Upper lobe of right lung (tissue), 1 donor: ENCODE measurements at regions not wholly inside any gene's neighbourhood (a gene's known extent, or its start where the extent isn't known, plus 50 kb on each side); places are given as distances from the start of the nearest gene placed in this dataset.
A peak's percentile ranks its signal among the peaks of the same experiment; 100 is the strongest.

Experiments
- ATAC-seq: fragments of 200-7000 bp; cut with Tn5 transposase; one replicate; pipeline ENCODE4 v1.9.1; 2020; ENCODE audit warnings: mild to moderate bottlenecking, moderate library complexity
- DNase-seq: peaks from one replicate; pipeline ENCODE4 v3.0.0-alpha.2; 2020
- H3K27ac ChIP-seq: fragments of 200-600 bp; one replicate; pipeline ENCODE4 v1.8.0; 2022
- H3K27me3 ChIP-seq: fragments of 200-600 bp; one replicate; pipeline ENCODE4 v1.8.0; 2022; ENCODE audit warnings: mild to moderate bottlenecking
- H3K36me3 ChIP-seq: fragments of 200-600 bp; one replicate; pipeline ENCODE4 v1.8.0; 2022
- H3K4me1 ChIP-seq: fragments of 200-600 bp; one replicate; pipeline ENCODE4 v1.8.0; 2022
- H3K4me3 ChIP-seq: fragments of 200-600 bp; one replicate; pipeline ENCODE4 v1.8.0; 2022; ENCODE audit warnings: mild to moderate bottlenecking
- H3K9me3 ChIP-seq: fragments of 200-600 bp; one replicate; pipeline ENCODE4 v1.8.0; 2022
- CTCF ChIP-seq: fragments of 200-600 bp; IDR thresholded peaks from one replicate; pipeline ENCODE4 v1.8.0; 2022; ENCODE audit warnings: antibody characterized with exemption
- intact Hi-C: fragments of 100-400 bp; cut with DNase I; formaldehyde crosslinking; loops from one replicate; pipeline ENCODE4 v1.11.0; 2022
- donor health status: DM: no; HTN: yes; CAD: no; lungs with severe emphysema.

- TF ChIP-seq CTCF, result no peak
- no peak overlapping the region for H3K4me3 ChIP-seq
These were observed 102.9 kb upstream of the EOLA2 start for GRCh38 chrX:150041208-150041607.

DNA sequence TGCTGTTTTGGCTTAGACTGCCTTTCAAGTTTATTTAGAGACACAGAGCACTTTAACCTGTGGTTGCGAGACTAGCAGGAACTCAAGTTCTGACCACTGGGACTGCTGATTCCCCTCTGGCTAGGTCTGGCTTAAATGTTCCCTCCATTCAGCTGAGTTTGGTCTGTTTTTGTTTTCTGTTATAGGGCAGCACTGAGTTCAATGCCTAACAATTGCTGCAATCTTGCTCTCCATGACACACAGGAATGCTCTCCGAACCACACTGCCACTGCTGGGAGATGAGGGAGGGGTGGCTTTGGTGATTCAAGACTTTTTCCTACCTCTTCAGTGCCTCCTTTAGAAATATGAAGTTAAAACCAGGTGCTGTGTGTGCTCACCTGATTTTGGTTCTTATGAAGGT is 106.3 kb upstream of the EOLA2 start:
- H3K36me3 ChIP-seq, result no peaks in the 10 kb centered on the region
- ATAC-seq, result no peak
- intact Hi-C loops, result no loop called here

More at GRCh38 chrX:150041208-150041607, 102.9 kb upstream of the EOLA2 start:
- Histone ChIP-seq H3K4me1 (no peaks in the 10 kb centered on the region), H3K27ac (no peak overlapping the region), H3K36me3 (no peaks in the 10 kb centered on the region), H3K27me3 (no peaks in the 10 kb centered on the region), H3K9me3 (no peaks in the 10 kb centered on the region)
- ATAC-seq (no peak), DNase-seq (no peak)
- intact Hi-C loops, result no loop called here

DNA sequence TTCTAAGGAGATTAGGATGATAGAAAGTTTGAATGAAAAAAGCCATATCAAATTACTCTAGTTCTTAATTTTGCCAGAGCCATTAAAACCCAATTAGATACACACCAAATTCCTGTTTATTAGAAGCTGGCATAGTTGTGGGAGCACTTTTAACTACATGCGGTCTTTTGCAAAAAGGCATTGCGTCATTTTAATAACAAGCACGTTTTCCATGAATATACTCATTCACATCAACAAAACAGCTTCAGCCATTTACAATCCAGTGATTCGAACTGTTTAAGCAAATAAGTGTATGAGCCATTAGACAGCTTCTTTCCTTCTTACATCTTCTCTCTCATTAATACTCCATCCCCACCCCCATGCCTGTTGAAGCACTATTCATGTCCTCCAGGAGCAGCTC is 109.5 kb upstream of the EOLA2 start:
- Histone ChIP-seq H3K9me3 (no peaks in the 10 kb centered on the region), H3K4me3 (no peak overlapping the region), H3K36me3 (no peaks in the 10 kb centered on the region), H3K27me3 (no peaks in the 10 kb centered on the region), H3K27ac (no peak overlapping the region), H3K4me1 (no peaks in the 10 kb centered on the region)
- TF ChIP-seq CTCF, result no peak
- no peak for DNase-seq
- no peak for ATAC-seq
- intact Hi-C loops, result no loop called here

More for the DNA sequence above, 106.3 kb upstream of the EOLA2 start:
- no peaks in the 10 kb centered on the region for H3K27me3 ChIP-seq
- H3K27ac ChIP-seq, result no peak overlapping the region
- no peaks in the 10 kb centered on the region for H3K4me1 ChIP-seq
- no peak overlapping the region for H3K4me3 ChIP-seq
- no peak for DNase-seq
- no peaks in the 10 kb centered on the region for H3K9me3 ChIP-seq
- TF ChIP-seq CTCF, result no peak

GRCh38 chrX:150049647-150050046 is 111.4 kb upstream of the EOLA2 start:
- no peaks in the 10 kb centered on the region for H3K9me3 ChIP-seq
- no peak for TF ChIP-seq CTCF
- H3K27me3 ChIP-seq, result no peaks in the 10 kb centered on the region
- no peak overlapping the region for H3K27ac ChIP-seq
- H3K4me1 ChIP-seq, result no peaks in the 10 kb centered on the region
- intact Hi-C loops, result no loop called here
- no peaks in the 10 kb centered on the region for H3K36me3 ChIP-seq
- ATAC-seq (peak; percentile 22), DNase-seq (no peak)
- no peak overlapping the region for H3K4me3 ChIP-seq

- Histone ChIP-seq H3K36me3 (no peaks in the 10 kb centered on the region), H3K27me3 (no peaks in the 10 kb centered on the region), H3K4me3 (no peak overlapping the region), H3K27ac (no peak overlapping the region), H3K9me3 (no peaks in the 10 kb centered on the region), H3K4me1 (no peaks in the 10 kb centered on the region)
- no peak for TF ChIP-seq CTCF
- ATAC-seq (no peak), DNase-seq (no peak)
- intact Hi-C loops, result no loop called here
These were observed 112.1 kb upstream of the EOLA2 start for GRCh38 chrX:150050387-150050786.

DNA sequence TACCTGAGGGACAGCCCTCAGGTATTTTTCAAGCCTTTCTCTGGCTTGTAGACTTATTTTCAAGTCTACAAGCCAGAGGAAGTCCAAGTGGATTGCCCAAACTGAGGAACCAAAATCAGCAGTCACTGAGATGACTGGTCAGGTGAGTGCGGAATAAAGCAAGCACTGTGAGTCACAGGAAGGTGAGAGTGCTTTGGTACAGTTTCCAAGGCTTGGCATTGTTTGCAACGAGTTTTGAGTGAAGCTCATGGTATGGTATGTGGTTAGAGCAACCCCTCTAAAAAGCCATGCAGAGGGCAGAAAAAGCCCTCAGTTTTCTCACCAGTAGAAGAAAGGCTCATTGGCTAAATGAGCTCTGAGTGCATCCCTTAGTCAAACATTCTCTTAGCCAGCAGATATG is 112.8 kb upstream of the EOLA2 start:
- no peak for TF ChIP-seq CTCF
- no peak for ATAC-seq

More for the DNA sequence above, 112.8 kb upstream of the EOLA2 start:
- Histone ChIP-seq H3K27ac (no peak overlapping the region), H3K4me1 (no peaks in the 10 kb centered on the region), H3K9me3 (no peaks in the 10 kb centered on the region), H3K27me3 (no peaks in the 10 kb centered on the region), H3K4me3 (no peak overlapping the region), H3K36me3 (no peaks in the 10 kb centered on the region)
- no peak for DNase-seq
- intact Hi-C loops, result no loop called here
